Neural progenitor cell (in vitro differentiated cells): ENCODE measurements at regions not wholly inside any gene's neighbourhood (a gene's known extent, or its start where the extent isn't known, plus 50 kb on each side); places are given as distances from the start of the nearest gene placed in this dataset.

Source experiments
- DNase-seq: peaks from one replicate; pipeline ENCODE4 v3.0.0-alpha.2; 2016; ENCODE audit warnings: low spot score
- H2AFZ ChIP-seq: fragments of 200-600 bp; sonication (generic); replicated peaks from 2 replicates; pipeline ENCODE4 v1.6.1; 2016; ENCODE audit warnings: antibody characterized with exemption
- H3F3A ChIP-seq: fragments of 200-600 bp; sonication (generic); 2 replicates; pipeline ENCODE4 v1.6.1; 2016; ENCODE audit warnings: antibody characterized with exemption, low read depth
- H3K27ac ChIP-seq: fragments of 200-600 bp; sonication (generic); 2 replicates; pipeline ENCODE4 v1.5.1; 2016; ENCODE audit warnings: mild to moderate bottlenecking
- H3K27me3 ChIP-seq: fragments of 200-600 bp; sonication (generic); 2 replicates; pipeline ENCODE4 v1.6.1; 2016; ENCODE audit warnings: mild to moderate bottlenecking, moderate library complexity
- H3K36me3 ChIP-seq: fragments of 200-600 bp; sonication (generic); 2 replicates; pipeline ENCODE4 v1.5.1; 2016
- H3K4me1 ChIP-seq: fragments of 200-600 bp; sonication (generic); 2 replicates; pipeline ENCODE4 v1.6.1; 2016; ENCODE audit warnings: mixed run types
- H3K4me2 ChIP-seq: fragments of 200-600 bp; sonication (generic); 2 replicates; pipeline ENCODE4 v1.6.1; 2016
- H3K4me3 ChIP-seq: fragments of 200-600 bp; sonication (generic); 2 replicates; pipeline ENCODE4 v1.5.1; 2016
- H3K79me2 ChIP-seq: fragments of 200-600 bp; sonication (generic); 2 replicates; pipeline ENCODE4 v1.6.1; 2016; ENCODE audit warnings: low read depth
- H3K9ac ChIP-seq: fragments of 200-600 bp; sonication (generic); 2 replicates; pipeline ENCODE4 v1.6.1; 2016
- H3K9me3 ChIP-seq: fragments of 200-600 bp; sonication (generic); 2 replicates; pipeline ENCODE4 v1.5.1; 2016; ENCODE audit warnings: low read depth
- H4K20me1 ChIP-seq: fragments of 200-600 bp; sonication (generic); 2 replicates; pipeline ENCODE4 v1.6.1; 2016; ENCODE audit warnings: low read depth
- H3K27ac Mint-ChIP-seq: 3 replicates; pipeline ENCODE4 v1.8.0; 2021; ENCODE audit warnings: mixed read lengths
- H3K27me3 Mint-ChIP-seq: 2 replicates; pipeline ENCODE4 v1.8.0; 2022; ENCODE audit warnings: low read depth, mild to moderate bottlenecking, inconsistent platforms, moderate library complexity, mixed read lengths; ENCODE audit not compliant: insufficient read depth
- H3K36me3 Mint-ChIP-seq: 3 replicates; pipeline ENCODE4 v1.8.0; 2021; ENCODE audit warnings: mixed read lengths
- H3K4me1 Mint-ChIP-seq: 3 replicates; pipeline ENCODE4 v1.8.0; 2021; ENCODE audit warnings: mixed read lengths
- H3K4me3 Mint-ChIP-seq: 3 replicates; pipeline ENCODE4 v1.8.0; 2021; ENCODE audit warnings: mild to moderate bottlenecking, moderate library complexity, mixed read lengths
- H3K9me3 Mint-ChIP-seq: 3 replicates; pipeline ENCODE4 v1.8.0; 2020; ENCODE audit warnings: mixed read lengths
- EZH2 ChIP-seq: fragments of 200-600 bp; sonication (generic); IDR thresholded peaks from 2 replicates; pipeline ENCODE4 v1.6.1; 2017; ENCODE audit warnings: antibody characterized with exemption, mild to moderate bottlenecking, moderate library complexity
- EZH2phosphoT487 ChIP-seq: fragments of 200-600 bp; sonication (generic); IDR thresholded peaks from 2 replicates; pipeline ENCODE4 v1.6.1; 2017; ENCODE audit warnings: antibody characterized with exemption
- TF ChIP-seq, protein P1 (sequence below): fragments of 200-600 bp; sonication (generic); IDR thresholded peaks from 2 replicates; pipeline ENCODE4 v1.5.1; 2017; ENCODE audit warnings: antibody characterized with exemption, mild to moderate bottlenecking

DNA sequence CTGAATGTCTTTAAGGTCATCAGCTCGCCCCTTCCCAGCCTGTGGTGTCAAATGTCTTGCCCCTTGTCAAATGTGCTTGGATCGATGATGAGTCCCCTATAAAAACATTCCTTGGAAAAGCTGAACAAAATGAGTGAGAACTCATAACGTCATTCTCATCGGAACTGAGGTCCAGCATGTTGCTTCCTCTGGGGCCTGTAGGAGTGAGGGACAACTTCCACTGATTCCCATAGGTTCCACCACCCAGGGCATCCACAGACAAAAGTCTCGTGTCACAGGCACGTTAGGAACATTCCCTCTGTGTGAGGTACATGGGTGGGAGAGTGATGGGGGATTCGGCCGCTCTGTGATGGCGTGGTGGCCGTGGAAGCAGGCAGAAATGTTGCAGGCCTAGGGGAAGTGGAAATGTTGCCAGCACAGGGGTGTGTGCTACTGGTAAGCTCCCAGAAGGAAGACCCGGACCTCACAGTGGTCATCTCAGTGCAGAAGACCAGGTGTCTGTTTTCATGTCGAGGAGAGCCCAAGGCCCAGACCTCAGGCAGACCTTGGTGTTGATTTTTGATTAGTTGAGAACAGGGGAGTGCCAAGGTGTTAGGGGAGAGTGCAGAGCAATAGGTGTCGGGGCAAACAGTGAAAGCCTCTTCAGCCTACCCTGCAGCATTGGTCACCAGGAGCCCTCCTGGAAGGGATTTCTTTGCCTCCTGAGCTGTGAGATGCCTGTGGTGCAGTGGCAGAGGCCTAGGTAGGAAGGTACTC, 96.8 kb downstream of the SNRPN start:
- H3K9me3 Mint-ChIP-seq = peaks cover 97% of the 10 kb centered on the region
- Histone ChIP-seq H3K36me3 (peaks cover 38% of the 10 kb centered on the region), H3K27me3 (no peaks in the 10 kb centered on the region), H4K20me1 (no peaks in the 10 kb centered on the region), H3K9me3 (peaks cover 27% of the 10 kb centered on the region), H3K4me1 (no peaks in the 10 kb centered on the region), H3F3A (peaks cover 3% of the 10 kb centered on the region), H3K4me3 (no peak overlapping the region), H3K27ac (no peak overlapping the region), H2AFZ (no peak overlapping the region), H3K79me2 (peaks cover 70% of the 10 kb centered on the region), H3K9ac (no peak overlapping the region), H3K4me2 (no peak overlapping the region)
- no peaks in the 10 kb centered on the region for H3K4me1 Mint-ChIP-seq
- no peak for DNase-seq
- TF ChIP-seq EZH2phosphoT487 (no peak), EZH2 (no peak)
- TF ChIP-seq, protein P1, sequence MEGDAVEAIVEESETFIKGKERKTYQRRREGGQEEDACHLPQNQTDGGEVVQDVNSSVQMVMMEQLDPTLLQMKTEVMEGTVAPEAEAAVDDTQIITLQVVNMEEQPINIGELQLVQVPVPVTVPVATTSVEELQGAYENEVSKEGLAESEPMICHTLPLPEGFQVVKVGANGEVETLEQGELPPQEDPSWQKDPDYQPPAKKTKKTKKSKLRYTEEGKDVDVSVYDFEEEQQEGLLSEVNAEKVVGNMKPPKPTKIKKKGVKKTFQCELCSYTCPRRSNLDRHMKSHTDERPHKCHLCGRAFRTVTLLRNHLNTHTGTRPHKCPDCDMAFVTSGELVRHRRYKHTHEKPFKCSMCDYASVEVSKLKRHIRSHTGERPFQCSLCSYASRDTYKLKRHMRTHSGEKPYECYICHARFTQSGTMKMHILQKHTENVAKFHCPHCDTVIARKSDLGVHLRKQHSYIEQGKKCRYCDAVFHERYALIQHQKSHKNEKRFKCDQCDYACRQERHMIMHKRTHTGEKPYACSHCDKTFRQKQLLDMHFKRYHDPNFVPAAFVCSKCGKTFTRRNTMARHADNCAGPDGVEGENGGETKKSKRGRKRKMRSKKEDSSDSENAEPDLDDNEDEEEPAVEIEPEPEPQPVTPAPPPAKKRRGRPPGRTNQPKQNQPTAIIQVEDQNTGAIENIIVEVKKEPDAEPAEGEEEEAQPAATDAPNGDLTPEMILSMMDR = no peak
- H3K4me3 Mint-ChIP-seq = no peak overlapping the region
- H3K27me3 Mint-ChIP-seq = peaks cover 26% of the 10 kb centered on the region
- peaks cover 90% of the 10 kb centered on the region for H3K36me3 Mint-ChIP-seq
- H3K27ac Mint-ChIP-seq = no peak overlapping the region

DNA sequence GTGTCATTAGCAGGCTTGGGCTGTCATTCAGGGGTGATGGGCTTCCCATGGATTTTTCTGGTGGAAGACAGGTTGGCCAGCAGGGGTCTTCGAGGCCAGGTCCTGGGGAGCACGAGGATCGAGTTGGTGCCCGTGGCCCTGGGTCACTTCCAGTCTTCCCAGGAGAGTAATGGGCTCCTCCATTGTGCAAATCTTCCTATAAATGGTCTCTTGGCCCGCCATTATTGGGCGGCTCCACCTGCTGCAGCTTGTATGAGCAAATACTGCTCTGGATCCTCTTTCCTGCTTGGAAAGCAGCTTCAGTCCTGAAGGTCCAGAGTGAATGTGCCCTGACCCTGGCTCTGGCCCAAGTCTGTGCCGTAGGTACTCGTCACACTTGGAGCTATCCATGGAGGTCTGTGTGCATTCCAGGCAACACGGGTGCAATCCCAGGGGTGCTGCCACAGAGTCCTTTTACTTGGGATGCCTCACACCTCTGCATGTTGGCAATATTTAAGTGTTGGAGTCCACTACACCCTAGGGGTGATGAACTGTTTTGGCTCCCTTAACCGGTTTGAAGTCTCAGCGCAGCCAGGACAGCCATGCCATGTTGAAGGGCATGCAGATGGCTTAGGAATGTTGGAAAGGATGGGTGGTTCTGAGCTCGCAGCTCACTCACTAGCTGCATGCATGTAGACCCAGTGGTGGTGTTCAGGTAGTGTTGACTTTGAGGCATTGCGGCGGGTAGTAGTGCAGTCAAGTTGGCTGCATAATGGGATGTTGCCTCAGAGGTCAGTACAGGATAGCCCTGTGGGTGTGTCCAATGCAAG, 97.6 kb downstream of the SNRPN start:
- no peak for TF ChIP-seq EZH2
- no peak for TF ChIP-seq EZH2phosphoT487
- TF ChIP-seq, protein P1 = no peak
- Mint-ChIP-seq H3K9me3 (peaks cover 97% of the 10 kb centered on the region), H3K4me1 (no peaks in the 10 kb centered on the region), H3K27me3 (peaks cover 23% of the 10 kb centered on the region), H3K36me3 (peaks cover 90% of the 10 kb centered on the region), H3K4me3 (no peak overlapping the region), H3K27ac (no peak overlapping the region)
- no peak overlapping the region for H3K4me2 ChIP-seq
- H3K9me3 ChIP-seq = peaks cover 32% of the 10 kb centered on the region
- no peak overlapping the region for H3K27ac ChIP-seq
- peaks cover 65% of the 10 kb centered on the region for H3K79me2 ChIP-seq
- H3K36me3 ChIP-seq = peaks cover 32% of the 10 kb centered on the region
- no peaks in the 10 kb centered on the region for H3F3A ChIP-seq
- H3K9ac ChIP-seq = no peak overlapping the region
- no peaks in the 10 kb centered on the region for H4K20me1 ChIP-seq
- H3K4me3 ChIP-seq = no peak overlapping the region
- no peak overlapping the region for H2AFZ ChIP-seq
- no peaks in the 10 kb centered on the region for H3K27me3 ChIP-seq
- no peaks in the 10 kb centered on the region for H3K4me1 ChIP-seq
- DNase-seq = no peak

DNA sequence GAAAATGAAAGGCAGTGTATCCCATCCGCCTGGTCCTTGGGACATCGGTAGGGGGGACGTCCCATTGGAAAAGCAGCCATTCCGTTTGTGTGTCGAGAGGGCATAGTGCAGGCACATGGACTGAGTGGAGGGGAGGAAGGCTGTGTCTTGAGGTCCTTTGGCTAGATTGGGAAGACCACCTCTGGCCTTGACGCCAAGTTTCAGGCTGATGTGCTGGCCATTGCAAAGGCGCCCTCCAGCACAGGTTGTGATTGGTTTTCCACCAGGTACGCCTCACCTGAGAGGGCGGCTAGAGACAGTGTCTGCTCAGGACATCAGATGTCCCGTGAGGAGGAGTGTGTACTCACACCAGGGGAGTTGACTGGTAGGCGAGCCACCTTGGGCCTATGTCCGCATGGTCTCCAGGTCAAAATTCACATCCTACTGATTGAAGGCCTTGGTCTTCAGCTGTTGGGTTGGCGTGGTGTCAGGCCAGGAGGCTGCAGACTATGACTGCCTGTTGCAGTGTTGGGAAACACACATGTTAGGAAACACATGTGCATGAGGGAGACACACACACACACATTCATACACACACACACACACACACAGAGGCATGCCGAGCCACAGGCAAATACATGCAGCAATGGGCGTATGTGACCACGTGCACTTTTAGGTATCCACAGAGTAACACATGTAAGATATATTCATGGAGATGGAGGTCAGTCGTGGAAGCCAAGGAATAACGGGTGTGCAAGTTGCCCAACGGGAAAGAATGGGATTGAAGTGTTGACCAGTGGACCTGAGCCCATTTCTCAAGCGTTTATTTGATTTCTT, 98.4 kb downstream of the SNRPN start:
- peaks cover 23% of the 10 kb centered on the region for H3K27me3 Mint-ChIP-seq
- Histone ChIP-seq H3K9ac (no peak overlapping the region), H4K20me1 (no peaks in the 10 kb centered on the region), H3K36me3 (peaks cover 28% of the 10 kb centered on the region), H3K4me1 (no peaks in the 10 kb centered on the region), H3K9me3 (peaks cover 32% of the 10 kb centered on the region), H3K79me2 (peaks cover 65% of the 10 kb centered on the region), H3F3A (no peaks in the 10 kb centered on the region), H2AFZ (no peak overlapping the region), H3K27ac (no peak overlapping the region), H3K27me3 (no peaks in the 10 kb centered on the region), H3K4me2 (no peak overlapping the region), H3K4me3 (no peak overlapping the region)
- no peak overlapping the region for H3K4me3 Mint-ChIP-seq
- peaks cover 98% of the 10 kb centered on the region for H3K9me3 Mint-ChIP-seq
- no peak for TF ChIP-seq EZH2
- TF ChIP-seq, protein P1 = no peak
- TF ChIP-seq EZH2phosphoT487 = no peak
- H3K4me1 Mint-ChIP-seq = no peaks in the 10 kb centered on the region
- peaks cover 92% of the 10 kb centered on the region for H3K36me3 Mint-ChIP-seq
- no peak for DNase-seq
- no peak overlapping the region for H3K27ac Mint-ChIP-seq
